IMR-90 (cell line): ENCODE measurements at regions not wholly inside any gene's neighbourhood (a gene's known extent, or its start where the extent isn't known, plus 50 kb on each side); places are given as distances from the start of the nearest gene placed in this dataset.

Source experiments
- ATAC-seq: fragments of 200-7000 bp; cut with Tn5 transposase; 2 replicates; pipeline ENCODE4 v1.9.1; 2020; ENCODE audit warnings: low read depth, mild to moderate bottlenecking, moderate library complexity
- BruUV-seq: library from RNA; stranded (reverse); fragments of 400-500 nt; replicated peaks from 2 replicates; lab custom pipeline; 2021; lab: Mats Ljungman, UMichigan
- CTCF ChIA-PET: fragments of 300-600 bp; formaldehyde crosslinking; extraction: SDS; loops from one replicate; lab custom pipeline; 2021; ENCODE audit warnings: antibody characterized with exemption; lab: Yijun Ruan, JAX
- POLR2A ChIA-PET: fragments of 300-600 bp; sonication (Branson Sonifier 250); formaldehyde crosslinking; loops from one replicate; lab custom pipeline; 2022; ENCODE audit warnings: antibody characterized with exemption; ENCODE audit not compliant: unreplicated experiment; lab: Charles Lee
- DNase-seq: peaks from one replicate; pipeline ENCODE4 v3.0.0; 2013
- H2AFZ ChIP-seq: replicated peaks from 2 replicates; pipeline ENCODE3; 2013; ENCODE audit warnings: low read length, mild to moderate bottlenecking; ENCODE audit not compliant: poor library complexity
- H2AK5ac ChIP-seq: 2 replicates; pipeline ENCODE4 v1.6.1; 2013; ENCODE audit warnings: low read depth, low read length, inconsistent platforms
- H2AK9ac ChIP-seq: replicated peaks from 2 replicates; pipeline ENCODE3; 2013; ENCODE audit warnings: mild to moderate bottlenecking, low read depth, low read length, moderate library complexity; ENCODE audit not compliant: poor library complexity
- H2BK120ac ChIP-seq: 2 replicates; pipeline ENCODE4 v1.6.1; 2013; ENCODE audit warnings: low read depth, low read length, inconsistent platforms
- H2BK15ac ChIP-seq: 3 replicates; pipeline ENCODE4 v1.6.1; 2013; ENCODE audit warnings: low read depth, low read length, inconsistent platforms
- H2BK20ac ChIP-seq: 2 replicates; pipeline ENCODE4 v1.6.1; 2013; ENCODE audit warnings: low read depth, mild to moderate bottlenecking, inconsistent platforms, low read length, moderate library complexity
- H2BK5ac ChIP-seq: 2 replicates; pipeline ENCODE4 v1.6.1; 2013; ENCODE audit warnings: mild to moderate bottlenecking, low read depth, low read length, inconsistent platforms; ENCODE audit not compliant: poor library complexity, severe bottlenecking
- H3K14ac ChIP-seq: replicated peaks from 2 replicates; pipeline ENCODE4 v1.6.1; 2013; ENCODE audit warnings: low read depth, low read length, inconsistent platforms
- H3K18ac ChIP-seq: 2 replicates; pipeline ENCODE4 v1.6.1; 2013; ENCODE audit warnings: low read depth, low read length, control low read depth
- H3K23ac ChIP-seq: 2 replicates; pipeline ENCODE4 v1.6.1; 2013; ENCODE audit warnings: low read depth, low read length, inconsistent platforms
- H3K27ac ChIP-seq: 2 replicates; pipeline ENCODE4 v1.5.1; 2013; ENCODE audit warnings: mild to moderate bottlenecking, control low read depth, low read length; ENCODE audit not compliant: insufficient read depth
- H3K27me3 ChIP-seq: 2 replicates; pipeline ENCODE4 v1.6.1; 2013; ENCODE audit warnings: low read length; ENCODE audit not compliant: control insufficient read depth, insufficient read depth
- H3K36me3 ChIP-seq: 2 replicates; pipeline ENCODE4 v1.6.1; 2013; ENCODE audit warnings: low read length, mixed read lengths; ENCODE audit not compliant: control insufficient read depth, insufficient read depth
- H3K4ac ChIP-seq: 2 replicates; pipeline ENCODE4 v1.6.1; 2013; ENCODE audit warnings: low read depth, low read length, inconsistent platforms
- H3K4me1 ChIP-seq: 2 replicates; pipeline ENCODE4 v1.6.1; 2013; ENCODE audit warnings: low read length, mixed read lengths; ENCODE audit not compliant: control insufficient read depth, insufficient read depth
- H3K4me2 ChIP-seq: 2 replicates; pipeline ENCODE4 v1.6.1; 2013; ENCODE audit warnings: low read depth, mild to moderate bottlenecking, control low read depth, low read length, moderate library complexity
- H3K4me3 ChIP-seq: 2 replicates; pipeline ENCODE4 v1.5.1; 2013; ENCODE audit warnings: low read depth, mild to moderate bottlenecking, control low read depth, low read length, moderate library complexity; ENCODE audit not compliant: insufficient read depth
- H3K56ac ChIP-seq: 2 replicates; pipeline ENCODE4 v1.6.1; 2013; ENCODE audit warnings: low read length, inconsistent platforms; ENCODE audit not compliant: insufficient read depth; ENCODE audit errors: extremely low read depth
- H3K79me1 ChIP-seq, 2 experiments: 2 replicates each; pipeline ENCODE4 v1.6.1; 2013; ENCODE audit warnings: low read length in 2 of 2, inconsistent platforms in 1 of 2, low read depth in 1 of 2
- H3K9ac ChIP-seq: 2 replicates; pipeline ENCODE4 v1.6.1; 2013; ENCODE audit warnings: low read depth, low read length, control low read depth
- H3K9me1 ChIP-seq: 2 replicates; pipeline ENCODE4 v1.6.1; 2013; ENCODE audit warnings: low read length, inconsistent platforms; ENCODE audit not compliant: insufficient read depth
- H3K9me3 ChIP-seq: 2 replicates; pipeline ENCODE4 v1.6.1; 2013; ENCODE audit warnings: low read length; ENCODE audit not compliant: control insufficient read depth, insufficient read depth
- H4K20me1 ChIP-seq: 2 replicates; pipeline ENCODE4 v1.6.1; 2013; ENCODE audit warnings: low read length, inconsistent platforms; ENCODE audit not compliant: insufficient read depth
- H4K5ac ChIP-seq: 2 replicates; pipeline ENCODE4 v1.6.1; 2013; ENCODE audit warnings: mild to moderate bottlenecking, low read depth, low read length, control low read depth
- H4K8ac ChIP-seq, 2 experiments: 2 replicates each; pipeline ENCODE4 v1.6.1; 2013; ENCODE audit warnings: low read depth in 2 of 2, low read length in 2 of 2, control low read depth in 1 of 2, inconsistent platforms in 1 of 2
- H4K91ac ChIP-seq: 2 replicates; pipeline ENCODE4 v1.6.1; 2013; ENCODE audit warnings: low read depth, low read length, inconsistent platforms; ENCODE audit not compliant: insufficient read depth
- BHLHE40 ChIP-seq: fragments of 150-350 bp; IDR thresholded peaks from 2 replicates; pipeline ENCODE4 v1.6.1; 2016; ENCODE audit warnings: mild to moderate bottlenecking, low read depth, low read length
- ELK1 ChIP-seq: fragments of 150-350 bp; IDR thresholded peaks from 2 replicates; pipeline ENCODE4 v1.6.1; 2016; ENCODE audit warnings: low read depth, mild to moderate bottlenecking, low read length, moderate library complexity, borderline replicate concordance
- FOS ChIP-seq: fragments of 150-350 bp; IDR thresholded peaks from 2 replicates; pipeline ENCODE4 v1.6.1; 2016; ENCODE audit warnings: low read depth, low read length
- MAFK ChIP-seq: IDR thresholded peaks from 2 replicates; pipeline ENCODE4 v1.6.1; 2012; ENCODE audit warnings: low read depth, low read length, improper control_type of control experiment
- MAZ ChIP-seq: IDR thresholded peaks from 2 replicates; pipeline ENCODE4 v1.6.1; 2012; ENCODE audit warnings: low read depth, mild to moderate bottlenecking, low read length, improper control_type of control experiment, moderate library complexity, borderline replicate concordance
- MXI1 ChIP-seq: IDR thresholded peaks from 2 replicates; pipeline ENCODE4 v1.6.1; 2012; ENCODE audit warnings: low read depth, mild to moderate bottlenecking, low read length, moderate library complexity, borderline replicate concordance
- NFE2L2 ChIP-seq: fragments of 150-350 bp; IDR thresholded peaks from 2 replicates; pipeline ENCODE4 v1.6.1; 2016; ENCODE audit warnings: low read depth, mild to moderate bottlenecking, low read length
- RAD21 ChIP-seq: IDR thresholded peaks from 2 replicates; pipeline ENCODE4 v1.6.1; 2012; ENCODE audit warnings: low read length, improper control_type of control experiment
- RCOR1 ChIP-seq: IDR thresholded peaks from 2 replicates; pipeline ENCODE4 v1.6.1; 2012; ENCODE audit warnings: mild to moderate bottlenecking, low read length, improper control_type of control experiment; ENCODE audit not compliant: insufficient replicate concordance
- RFX5 ChIP-seq: IDR thresholded peaks from 2 replicates; pipeline ENCODE4 v1.8.0; 2012; ENCODE audit warnings: low read depth, mild to moderate bottlenecking, low read length, moderate library complexity
- SMC3 ChIP-seq: fragments of 150-350 bp; IDR thresholded peaks from 2 replicates; pipeline ENCODE4 v1.6.1; 2016; ENCODE audit warnings: low read depth, mild to moderate bottlenecking, antibody characterized with exemption, low read length, moderate library complexity
- dilution Hi-C: fragments of 300-500 bp; cut with HindIII; formaldehyde crosslinking; loops from one replicate; pipeline ENCODE4 v1.14.3; 2018; ENCODE audit warnings: low sequenced_read_pairs; ENCODE audit not compliant: unreplicated experiment
- in situ Hi-C: fragments of 300-500 bp; cut with MboI; formaldehyde crosslinking; loops from 3 replicates; pipeline ENCODE4 v1.14.3; 2019; ENCODE audit warnings: low sequenced_read_pairs, inconsistent platforms, mixed read lengths
- intact Hi-C: fragments of 100-400 bp; cut with micrococcal nuclease; formaldehyde crosslinking; loops from 2 replicates; pipeline ENCODE4 v1.10.0; 2022
- TF ChIP-seq, protein P1 (sequence below): fragments of 150-350 bp; IDR thresholded peaks from 2 replicates; pipeline ENCODE4 v1.6.1; 2017; ENCODE audit warnings: mild to moderate bottlenecking, antibody characterized with exemption, low read length, low read depth

GRCh38 chr7:8378349-8379019, 54.9 kb upstream of the NXPH1 start:
- Histone ChIP-seq H2BK15ac (no peak overlapping the region), H3K27ac (no peak overlapping the region), H3K4ac (no peak overlapping the region), H3K4me1 (no peaks in the 10 kb centered on the region), H3K27me3 (no peaks in the 10 kb centered on the region), H3K23ac (no peak overlapping the region), H2AK9ac (no peak overlapping the region), H3K4me3 (no peak overlapping the region), H4K91ac (no peak overlapping the region), H3K4me2 (no peak overlapping the region), H3K9ac (no peak overlapping the region), H3K14ac (no peak overlapping the region), H3K56ac (no peak overlapping the region), H2AFZ (no peak overlapping the region), H3K18ac (no peak overlapping the region), H3K79me1 (no peaks in the 10 kb centered on the region), H3K36me3 (no peaks in the 10 kb centered on the region), H2BK120ac (no peak overlapping the region), H3K9me1 (no peaks in the 10 kb centered on the region), H2BK5ac (no peak overlapping the region), H4K20me1 (no peaks in the 10 kb centered on the region), H2AK5ac (no peak overlapping the region), H4K8ac (no peak overlapping the region), H4K5ac (no peak overlapping the region), H2BK20ac (no peak overlapping the region), H3K9me3 (peaks cover 15% of the 10 kb centered on the region)
- TF ChIP-seq MAFK (no peak), NFE2L2 (no peak), RCOR1 (no peak), FOS (no peak), SMC3 (no peak), ELK1 (no peak), MAZ (no peak), MXI1 (no peak), RFX5 (no peak), RAD21 (no peak), BHLHE40 (no peak)
- TF ChIP-seq, protein P1, sequence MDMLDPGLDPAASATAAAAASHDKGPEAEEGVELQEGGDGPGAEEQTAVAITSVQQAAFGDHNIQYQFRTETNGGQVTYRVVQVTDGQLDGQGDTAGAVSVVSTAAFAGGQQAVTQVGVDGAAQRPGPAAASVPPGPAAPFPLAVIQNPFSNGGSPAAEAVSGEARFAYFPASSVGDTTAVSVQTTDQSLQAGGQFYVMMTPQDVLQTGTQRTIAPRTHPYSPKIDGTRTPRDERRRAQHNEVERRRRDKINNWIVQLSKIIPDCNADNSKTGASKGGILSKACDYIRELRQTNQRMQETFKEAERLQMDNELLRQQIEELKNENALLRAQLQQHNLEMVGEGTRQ, result no peak
- intact Hi-C loops, result no loop called here
- ChIA-PET CTCF (no interaction called here), POLR2A (no interaction called here)
- no TSS peak for BruUV-seq
- in situ Hi-C loops, result no loop called here
- ATAC-seq (no peak), DNase-seq (no peak)
- dilution Hi-C loops, result no loop called here
